ENCODE measurements at regions not wholly inside any gene's neighbourhood (a gene's known extent, or its start where the extent isn't known, plus 50 kb on each side); places are given as distances from the start of the nearest gene placed in this dataset.

- CTCF ChIA-PET = no interaction called here
- Mint-ChIP-seq H3K4me1 (no peaks in the 10 kb centered on the region), H3K9me3 (ENCODE audit: low read depth) (no peaks in the 10 kb centered on the region), H3K27me3 (peaks cover 33% of the 10 kb centered on the region), H3K4me3 (no peak overlapping the region), H3K27ac (no peak overlapping the region), H3K36me3 (peaks cover 6% of the 10 kb centered on the region)
- ATAC-seq (no peak), DNase-seq (no peak)
Measured at GRCh38 chr14:61847861-61848260, 85.6 kb downstream of the SNAPC1 start.

GRCh38 chr14:61854898-61855297, 92.7 kb downstream of the SNAPC1 start:
- Mint-ChIP-seq H3K4me1 (no peaks in the 10 kb centered on the region), H3K27ac (no peak overlapping the region), H3K36me3 (no peaks in the 10 kb centered on the region), H3K9me3 (ENCODE audit: low read depth) (no peaks in the 10 kb centered on the region), H3K4me3 (no peak overlapping the region), H3K27me3 (peaks cover 49% of the 10 kb centered on the region)
- CTCF ChIA-PET = no interaction called here
- no peak for DNase-seq
- no peak for ATAC-seq

GRCh38 chr14:61860294-61860918, 98.2 kb downstream of the SNAPC1 start:
- Mint-ChIP-seq H3K4me1 (no peaks in the 10 kb centered on the region), H3K4me3 (no peak overlapping the region), H3K27me3 (peaks cover 27% of the 10 kb centered on the region), H3K27ac (no peak overlapping the region), H3K36me3 (no peaks in the 10 kb centered on the region), H3K9me3 (ENCODE audit: low read depth) (no peaks in the 10 kb centered on the region)
- peak; percentile 76 for DNase-seq
- CTCF ChIA-PET = interaction anchor here (1.0 to 3.4 kb wide), 9 partner anchors 13 to 591 kb away, joined by 3 to 13 read pairs (median 5); no protein-coding TSS in a partner anchor
- ATAC-seq = peak; percentile 90

- Mint-ChIP-seq H3K4me3 (no peak overlapping the region), H3K4me1 (no peaks in the 10 kb centered on the region), H3K36me3 (no peaks in the 10 kb centered on the region), H3K27ac (no peak overlapping the region), H3K27me3 (peaks cover 22% of the 10 kb centered on the region), H3K9me3 (ENCODE audit: low read depth) (no peaks in the 10 kb centered on the region)
- DNase-seq (no peak), ATAC-seq (no peak)
- CTCF ChIA-PET = interaction anchor here (1.1 to 3.4 kb wide), 4 partner anchors 24 to 266 kb away, joined by 3 to 13 read pairs (median 12); no protein-coding TSS in a partner anchor
Measured at GRCh38 chr14:61861320-61861865, 99.2 kb downstream of the SNAPC1 start.

GRCh38 chr14:61864329-61864898, 102.2 kb downstream of the SNAPC1 start:
- Mint-ChIP-seq H3K4me1 (peaks cover 9% of the 10 kb centered on the region), H3K36me3 (peaks cover under 1% of the 10 kb centered on the region), H3K9me3 (ENCODE audit: low read depth) (no peaks in the 10 kb centered on the region), H3K27ac (no peak overlapping the region), H3K27me3 (peaks cover 17% of the 10 kb centered on the region), H3K4me3 (no peak overlapping the region)
- DNase-seq (no peak), ATAC-seq (no peak)
- CTCF ChIA-PET = no interaction called here

- ATAC-seq (peak; percentile 42), DNase-seq (no peak)
- CTCF ChIA-PET = no interaction called here
- peaks cover 32% of the 10 kb centered on the region for H3K27me3 Mint-ChIP-seq
- H3K4me3 Mint-ChIP-seq = no peak overlapping the region
- no peak overlapping the region for H3K27ac Mint-ChIP-seq
- peaks cover 11% of the 10 kb centered on the region for H3K9me3 Mint-ChIP-seq (ENCODE audit: low read depth)
- peaks cover 9% of the 10 kb centered on the region for H3K4me1 Mint-ChIP-seq
- H3K36me3 Mint-ChIP-seq = peaks cover 8% of the 10 kb centered on the region
Measured at GRCh38 chr14:61866932-61867920, 105.0 kb downstream of the SNAPC1 start.

GRCh38 chr14:61868846-61869245, 106.6 kb downstream of the SNAPC1 start:
- H3K4me3 Mint-ChIP-seq = no peak overlapping the region
- H3K9me3 Mint-ChIP-seq (ENCODE audit: low read depth) = peaks cover 11% of the 10 kb centered on the region
- CTCF ChIA-PET = no interaction called here
- peaks cover 8% of the 10 kb centered on the region for H3K36me3 Mint-ChIP-seq
- no peak for DNase-seq
- no peak overlapping the region for H3K27ac Mint-ChIP-seq
- ATAC-seq = no peak
- H3K4me1 Mint-ChIP-seq = peaks cover 9% of the 10 kb centered on the region
- H3K27me3 Mint-ChIP-seq = peaks cover 43% of the 10 kb centered on the region

- no peak for DNase-seq
- no peak for ATAC-seq
- no peak overlapping the region for H3K4me3 Mint-ChIP-seq
- H3K4me1 Mint-ChIP-seq = peaks cover 9% of the 10 kb centered on the region
- peaks cover 11% of the 10 kb centered on the region for H3K9me3 Mint-ChIP-seq (ENCODE audit: low read depth)
- H3K27ac Mint-ChIP-seq = no peak overlapping the region
- CTCF ChIA-PET = no interaction called here
- H3K36me3 Mint-ChIP-seq = peaks cover 8% of the 10 kb centered on the region
- H3K27me3 Mint-ChIP-seq = peaks cover 51% of the 10 kb centered on the region
Measured at GRCh38 chr14:61870163-61870562, 107.9 kb downstream of the SNAPC1 start.

- Mint-ChIP-seq H3K27ac (no peak overlapping the region), H3K4me1 (peaks cover 5% of the 10 kb centered on the region), H3K27me3 (peaks cover 65% of the 10 kb centered on the region), H3K4me3 (no peak overlapping the region), H3K9me3 (ENCODE audit: low read depth) (peaks cover 11% of the 10 kb centered on the region), H3K36me3 (peaks cover 8% of the 10 kb centered on the region)
- no peak for ATAC-seq
- DNase-seq = no peak
- CTCF ChIA-PET = interaction anchor here (1.3 to 1.7 kb wide), 2 partner anchors 12 to 254 kb away, joined by 3 to 6 read pairs; no protein-coding TSS in a partner anchor
Measured at GRCh38 chr14:61872452-61872851, 110.2 kb downstream of the SNAPC1 start.

- Mint-ChIP-seq H3K4me3 (no peak overlapping the region), H3K4me1 (no peaks in the 10 kb centered on the region), H3K9me3 (ENCODE audit: low read depth) (peaks cover 6% of the 10 kb centered on the region), H3K36me3 (peaks cover 5% of the 10 kb centered on the region), H3K27me3 (peaks cover 77% of the 10 kb centered on the region), H3K27ac (no peak overlapping the region)
- no peak for DNase-seq
- ATAC-seq = no peak
- CTCF ChIA-PET = interaction anchor here (0.7 kb wide), 1 partner anchor 19 kb away, joined by 3 read pairs; no protein-coding TSS in a partner anchor
Measured at GRCh38 chr14:61875483-61875882, 113.3 kb downstream of the SNAPC1 start.

GRCh38 chr14:61876362-61877034, 114.3 kb downstream of the SNAPC1 start:
- Mint-ChIP-seq H3K27me3 (peaks cover 77% of the 10 kb centered on the region), H3K4me3 (no peak overlapping the region), H3K9me3 (ENCODE audit: low read depth) (no peaks in the 10 kb centered on the region), H3K36me3 (no peaks in the 10 kb centered on the region), H3K27ac (no peak overlapping the region), H3K4me1 (no peaks in the 10 kb centered on the region)
- ATAC-seq (no peak), DNase-seq (no peak)
- CTCF ChIA-PET = no interaction called here

GRCh38 chr14:61877035-61877390, 114.8 kb downstream of the SNAPC1 start:
- ATAC-seq (no peak), DNase-seq (no peak)
- Mint-ChIP-seq H3K4me3 (no peak overlapping the region), H3K9me3 (ENCODE audit: low read depth) (no peaks in the 10 kb centered on the region), H3K4me1 (no peaks in the 10 kb centered on the region), H3K27ac (no peak overlapping the region), H3K36me3 (no peaks in the 10 kb centered on the region), H3K27me3 (peaks cover 82% of the 10 kb centered on the region)
- CTCF ChIA-PET = no interaction called here

GRCh38 chr14:61877768-61878167, 115.5 kb downstream of the SNAPC1 start:
- Mint-ChIP-seq H3K27me3 (peaks cover 83% of the 10 kb centered on the region), H3K4me3 (no peak overlapping the region), H3K9me3 (ENCODE audit: low read depth) (no peaks in the 10 kb centered on the region), H3K36me3 (no peaks in the 10 kb centered on the region), H3K4me1 (no peaks in the 10 kb centered on the region), H3K27ac (no peak overlapping the region)
- no peak for ATAC-seq
- CTCF ChIA-PET = no interaction called here
- no peak for DNase-seq

Measured in activated CD8-positive, alpha-beta memory T cell treated with anti-CD3 and anti-CD28 coated beads, Interleukin-2, amount 10 ng/mL, durations not matched to agents 7 days and 5 days (primary cell).